GM04503 (cell line): ENCODE measurements at regions not wholly inside any gene's neighbourhood (a gene's known extent, or its start where the extent isn't known, plus 50 kb on each side); places are given as distances from the start of the nearest gene placed in this dataset.

Experiments used
- DNase-seq: peaks from one replicate; pipeline ENCODE4 v3.0.0-alpha.2; 2012; ENCODE audit warnings: low read depth

DNA sequence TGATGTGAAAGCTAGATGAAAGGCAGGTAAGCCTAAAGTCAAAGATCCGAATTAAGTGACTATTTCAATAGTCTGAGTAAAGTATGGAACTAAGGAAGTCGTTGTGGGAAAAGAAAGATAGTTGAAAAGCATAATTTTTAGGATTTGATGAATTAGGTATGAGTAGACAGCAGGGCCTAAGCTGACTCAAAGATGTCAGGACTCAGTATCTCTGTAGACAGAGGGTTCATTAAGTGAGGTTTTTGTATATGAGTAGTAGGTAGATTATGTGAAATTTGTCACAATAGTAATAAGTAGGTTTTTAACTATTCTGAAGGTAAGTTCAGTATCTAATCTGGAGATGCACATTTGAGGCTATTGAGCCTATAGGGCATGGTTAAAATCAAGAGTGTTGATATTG is 196.4 kb downstream of the RASSF9 start:
- no peak for DNase-seq

DNA sequence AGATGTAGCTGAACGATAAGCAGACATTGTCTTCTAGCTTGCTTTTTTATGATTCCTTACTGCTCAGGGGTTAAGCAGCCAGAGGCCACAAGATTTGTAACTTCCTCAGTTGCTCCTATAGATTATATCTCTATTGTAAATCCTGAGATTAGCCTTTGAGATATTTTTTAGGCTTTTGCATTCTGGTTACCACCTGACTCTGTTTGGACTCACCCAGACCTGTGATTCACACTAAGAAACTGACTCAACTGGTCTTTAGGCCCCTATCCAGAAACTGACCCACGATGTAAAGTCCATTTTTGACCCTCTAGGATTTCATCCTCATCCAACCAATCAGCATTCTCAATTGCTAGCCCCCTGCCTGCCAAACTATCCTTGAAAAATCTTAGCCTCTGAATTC is 194.4 kb downstream of the RASSF9 start:
- no peak for DNase-seq

DNA sequence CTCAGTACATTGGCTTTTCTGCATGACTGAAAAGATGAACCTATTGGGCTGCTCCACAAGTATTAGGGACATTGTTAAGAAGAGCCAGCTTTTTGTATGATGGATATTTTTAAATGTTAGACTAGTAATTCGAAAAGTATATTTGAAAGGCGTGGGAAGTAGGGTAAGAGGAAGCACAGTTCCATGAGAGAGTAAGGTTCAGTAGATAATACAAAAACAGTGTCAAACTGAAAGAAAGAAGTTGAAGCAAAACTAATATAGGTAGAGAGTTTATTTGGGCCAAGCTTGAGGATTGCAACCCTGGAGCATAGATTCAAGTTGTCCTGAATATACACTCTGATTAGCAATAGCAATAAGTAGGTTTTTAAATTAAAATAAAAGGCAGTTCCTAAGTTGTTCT is 193.9 kb downstream of the RASSF9 start:
- DNase-seq = no peak

- peak; percentile 39 for DNase-seq
Observed at GRCh38 chr12:85642808-85643207, 193.4 kb downstream of the RASSF9 start.

DNA sequence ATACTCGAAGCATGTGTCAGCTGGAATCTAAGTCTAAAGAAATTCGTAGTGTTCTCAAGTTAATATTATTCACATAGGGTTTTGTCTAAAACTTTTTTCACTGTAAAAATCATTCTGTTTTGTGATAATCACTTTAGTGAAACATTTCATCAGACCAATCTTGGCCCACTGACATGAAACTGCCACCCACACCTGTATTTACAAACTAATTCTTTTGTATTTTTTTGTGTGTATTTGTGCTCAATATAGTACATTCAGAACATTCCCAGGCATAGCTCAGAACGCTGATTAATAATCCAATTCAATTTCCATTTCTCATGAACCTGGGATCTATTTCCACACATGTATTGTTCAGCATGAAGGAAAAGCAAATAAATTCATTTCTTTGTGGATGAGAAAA is 191.7 kb downstream of the RASSF9 start:
- DNase-seq = no peak

DNA sequence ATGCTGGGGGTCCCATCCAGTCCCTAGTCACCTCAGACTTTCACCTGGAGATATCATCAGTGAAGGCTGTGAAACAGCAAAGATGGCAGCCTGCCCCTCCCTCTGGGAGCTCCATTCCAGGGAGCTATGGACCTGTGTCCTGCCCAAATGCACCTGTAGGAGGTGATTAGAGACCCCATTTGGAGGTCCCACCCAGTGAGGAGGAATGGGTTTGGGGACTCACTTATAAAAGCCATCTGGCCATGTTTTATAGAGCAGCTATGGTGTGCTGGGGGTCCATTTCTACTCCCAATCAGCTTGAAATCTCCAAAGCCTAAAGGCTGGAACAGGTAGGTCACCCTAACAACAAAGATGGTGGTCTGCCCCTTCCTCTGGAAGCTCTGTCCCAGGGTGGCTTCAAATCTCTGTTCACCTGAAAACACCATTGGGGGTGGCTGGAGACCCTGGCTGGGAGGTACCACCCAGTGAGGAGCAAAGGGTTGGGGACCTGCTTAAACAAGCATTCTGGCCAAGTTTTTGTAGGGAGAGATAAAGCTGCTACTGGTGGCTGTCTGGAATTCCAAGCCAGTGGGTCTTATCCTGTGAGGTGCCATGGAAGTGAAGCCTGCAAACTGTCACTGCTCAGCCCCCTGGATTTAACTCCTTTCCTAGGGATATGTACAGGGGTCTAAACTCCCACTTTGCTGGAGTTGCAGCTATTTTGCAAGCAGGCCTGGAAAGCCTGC is 182.3 kb downstream of the RASSF9 start:
- DNase-seq = no peak

GRCh38 chr12:85654456-85654840 is 181.8 kb downstream of the RASSF9 start:
- no peak for DNase-seq

DNA sequence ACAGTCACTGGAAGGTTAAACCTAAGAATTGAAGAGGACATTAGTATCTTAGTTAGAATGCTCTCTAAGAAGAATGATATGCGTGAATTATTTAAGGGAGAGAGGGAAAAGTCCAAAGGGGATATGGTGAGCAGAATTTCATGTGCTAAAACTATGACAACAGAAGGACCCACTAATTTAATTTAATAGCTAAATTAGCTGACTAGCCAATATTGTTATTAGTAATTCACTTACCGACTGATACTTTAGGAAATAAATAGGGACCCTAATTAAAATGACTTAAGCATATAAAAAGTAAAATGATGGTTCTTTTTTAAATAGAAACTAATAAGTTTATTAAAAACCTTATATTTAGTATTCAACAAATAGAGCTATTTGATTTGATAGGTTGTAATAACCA is 179.6 kb downstream of the RASSF9 start:
- DNase-seq = no peak

- DNase-seq = no peak
Observed at GRCh38 chr12:85657251-85657650, 179.0 kb downstream of the RASSF9 start.

DNA sequence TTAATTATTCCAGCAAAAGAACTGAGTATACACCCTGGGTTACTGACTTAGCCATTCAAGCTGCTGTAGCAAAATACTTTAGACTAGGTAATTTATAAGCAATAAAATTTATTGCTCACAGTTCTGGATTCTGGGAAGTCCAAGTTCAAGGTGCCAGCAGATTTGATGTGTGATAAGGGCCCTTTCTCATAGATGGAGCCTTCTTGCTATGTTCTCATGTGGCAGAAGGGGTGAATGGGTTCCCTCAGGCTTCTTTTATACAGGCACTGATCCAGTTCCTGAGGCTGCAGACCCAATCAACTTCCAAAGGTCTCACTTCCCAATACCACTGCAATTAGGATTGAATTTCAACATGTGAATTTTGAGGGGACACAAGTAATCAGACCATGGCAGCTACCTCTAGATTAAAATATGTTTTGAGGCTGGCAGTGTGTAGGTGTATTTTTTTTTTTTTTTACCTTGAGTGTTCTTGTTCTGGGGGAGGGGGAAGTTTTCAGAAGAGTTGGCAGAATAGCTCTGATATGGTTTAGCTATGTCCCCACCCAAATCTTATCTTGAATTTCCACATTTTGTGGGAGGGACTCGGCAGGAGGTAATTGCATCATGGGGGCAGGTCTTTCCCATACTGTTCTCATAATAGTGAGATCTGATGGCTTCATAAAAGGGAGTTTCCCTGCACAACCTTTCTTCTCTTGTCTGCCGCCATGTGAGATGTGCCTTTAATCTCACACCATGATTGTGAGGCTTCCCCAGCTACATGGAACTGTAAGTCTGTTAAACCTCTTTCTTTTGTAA is 178.2 kb downstream of the RASSF9 start:
- DNase-seq = no peak

DNA sequence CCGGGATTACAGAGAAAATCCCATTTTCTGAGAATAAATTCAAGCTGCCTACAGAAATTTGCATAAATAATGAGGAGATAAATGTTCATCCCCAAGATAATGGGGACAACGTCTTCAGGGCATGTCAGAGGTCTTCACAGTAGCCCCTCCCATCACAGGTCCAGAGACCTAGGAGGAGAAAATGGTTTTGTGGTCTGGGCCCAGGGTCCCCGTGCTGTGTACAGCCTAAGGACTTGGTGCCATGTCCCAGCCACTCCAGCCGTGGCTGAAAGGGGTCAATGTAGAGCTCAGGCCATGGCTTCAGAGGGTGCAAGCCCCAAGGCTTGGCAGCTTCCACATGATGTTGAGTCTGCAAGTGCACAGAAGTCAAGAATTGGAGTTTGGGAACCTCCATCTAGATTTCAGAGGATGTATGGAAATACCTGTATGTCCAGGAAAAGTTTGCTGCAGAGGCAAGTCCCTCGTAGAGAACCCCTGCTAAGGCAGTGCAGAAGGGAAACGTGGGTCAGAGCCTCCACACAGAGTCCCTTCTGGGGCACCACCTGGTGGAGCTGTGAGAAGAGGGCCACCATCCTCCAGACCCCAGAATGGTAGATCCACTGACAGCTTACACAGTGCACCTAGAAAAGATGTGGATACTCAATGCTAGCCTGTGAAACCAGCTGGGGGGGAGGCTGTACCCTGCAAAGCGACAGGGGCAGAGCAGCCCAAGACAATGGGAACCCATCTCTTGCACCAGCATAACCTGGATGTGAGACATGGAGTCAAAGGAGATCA is 176.3 kb downstream of the RASSF9 start:
- no peak for DNase-seq

GRCh38 chr12:85661461-85662206 is 174.6 kb downstream of the RASSF9 start:
- no peak for DNase-seq

GRCh38 chr12:85662207-85662602 is 174.0 kb downstream of the RASSF9 start:
- DNase-seq = no peak

DNA sequence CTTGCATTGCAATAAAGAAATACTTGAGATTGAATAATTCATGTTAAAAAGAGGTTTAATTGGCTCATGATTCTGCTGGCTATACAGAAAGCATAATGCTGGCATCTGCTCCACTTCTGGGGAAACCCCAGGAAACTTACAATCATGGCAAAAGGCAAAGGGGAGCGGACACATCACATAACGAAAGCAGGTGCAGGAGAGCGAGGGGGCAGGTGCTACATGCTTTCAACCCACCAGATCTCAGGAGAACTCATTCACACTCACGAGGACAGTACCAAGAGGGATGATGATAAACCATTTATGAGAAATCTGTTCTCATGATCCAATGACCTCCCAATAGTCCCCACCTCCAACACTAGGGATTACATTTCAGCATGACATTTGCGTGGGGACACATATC is 172.6 kb downstream of the RASSF9 start:
- no peak for DNase-seq

GRCh38 chr12:85664429-85664828 is 171.8 kb downstream of the RASSF9 start:
- DNase-seq = no peak

DNA sequence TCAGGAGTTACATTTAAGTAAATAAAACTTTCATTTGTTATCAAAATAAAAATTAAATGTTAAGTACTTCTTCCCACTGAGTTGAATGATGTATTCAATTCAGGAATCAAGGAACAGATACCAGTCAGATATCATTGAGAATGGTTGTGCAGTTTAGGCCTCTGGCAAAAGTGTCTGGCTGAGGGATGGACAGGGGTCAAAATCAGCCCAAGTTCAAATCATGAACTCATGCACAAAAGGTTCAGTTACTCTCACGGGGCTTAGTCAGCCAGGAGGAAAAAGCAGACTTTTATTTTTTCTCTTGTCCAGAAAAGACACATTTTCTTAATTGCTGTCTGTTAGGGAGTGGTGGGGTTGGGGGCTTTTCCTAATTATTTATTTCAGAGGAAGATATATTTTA is 166.3 kb downstream of the RASSF9 start:
- no peak for DNase-seq

GRCh38 chr12:85672436-85672835 is 163.8 kb downstream of the RASSF9 start:
- no peak for DNase-seq

DNA sequence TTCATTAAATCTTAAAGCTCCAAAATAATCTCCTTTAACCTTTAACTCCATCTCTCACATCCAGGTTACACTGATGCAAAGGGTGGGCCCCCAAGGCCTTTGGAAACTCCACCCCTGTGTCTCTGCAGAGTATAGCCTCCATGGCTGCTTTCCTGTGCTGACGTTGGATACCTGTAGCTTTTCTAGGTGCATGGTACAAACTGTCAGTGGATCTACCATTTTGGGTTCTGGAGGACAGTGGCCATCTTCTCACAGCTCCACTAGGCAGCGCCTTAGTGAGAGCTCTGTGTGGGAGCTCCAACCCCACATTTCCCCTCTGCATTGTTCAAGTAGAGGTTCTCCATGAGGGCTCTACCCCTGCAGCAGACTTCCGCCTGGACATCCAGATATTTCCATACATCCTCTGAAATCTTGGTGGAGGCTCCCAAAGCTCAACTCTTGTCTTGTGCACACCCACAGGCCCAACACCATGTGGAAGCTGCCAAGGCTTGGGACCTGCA is 162.2 kb downstream of the RASSF9 start:
- DNase-seq = no peak

DNA sequence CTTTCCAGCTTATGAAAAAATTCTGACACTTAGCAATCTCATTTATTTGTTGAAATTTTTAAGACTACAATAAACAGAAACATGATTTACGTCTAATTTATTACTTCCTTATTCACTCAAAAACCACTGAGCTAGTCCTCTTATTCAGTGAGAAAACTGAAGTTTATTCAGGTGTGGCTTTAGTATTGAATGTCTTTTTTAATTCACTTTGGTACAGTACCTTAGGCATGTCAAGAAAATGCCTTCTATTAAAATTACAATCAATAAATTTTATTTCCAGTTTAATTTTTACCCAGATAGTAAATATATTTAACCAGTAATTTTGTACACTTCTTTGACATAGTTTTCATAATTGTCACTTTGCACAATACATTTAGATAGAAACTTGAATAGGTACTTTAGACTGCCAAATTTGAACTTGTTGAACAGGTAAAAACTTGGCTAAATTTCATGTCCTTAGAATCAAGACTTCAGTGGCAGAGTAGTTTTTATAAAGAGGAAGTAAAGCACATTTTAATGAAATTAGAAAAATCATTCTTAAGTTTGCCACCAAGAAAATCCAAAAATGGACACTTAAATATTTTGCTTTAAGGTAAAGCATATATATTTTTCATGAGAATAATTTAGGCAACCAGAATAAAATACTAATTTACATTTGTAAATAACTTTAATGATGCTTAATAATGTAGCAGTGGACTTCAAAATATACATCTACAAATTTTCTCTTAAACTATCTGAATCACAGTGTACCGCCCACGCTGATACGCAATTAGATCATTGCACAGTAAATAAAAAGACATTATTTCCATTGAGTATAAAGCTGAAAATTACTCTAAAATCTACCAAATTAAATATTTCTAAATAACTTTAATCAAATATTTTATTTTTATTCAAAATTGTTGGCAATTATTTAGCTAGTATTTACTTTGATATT is 159.1 kb downstream of the RASSF9 start:
- DNase-seq = no peak

DNA sequence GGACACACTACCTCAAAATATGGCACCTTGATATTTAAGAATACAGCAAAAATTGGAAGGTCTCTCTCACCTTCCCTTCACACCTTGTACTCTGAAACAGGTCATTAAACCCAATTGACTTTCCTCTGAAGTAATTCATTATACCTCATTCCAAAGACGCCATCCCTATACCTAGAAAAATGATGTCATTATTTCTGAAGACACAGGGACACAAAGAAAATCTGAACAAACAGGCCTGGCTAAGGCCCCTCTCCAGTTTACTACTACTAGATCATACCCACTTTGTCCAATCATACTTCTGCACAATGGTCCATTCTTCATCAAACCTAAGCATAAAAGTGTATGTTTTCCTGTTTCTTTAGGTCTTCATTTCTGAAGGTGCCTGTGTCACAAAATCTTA is 156.9 kb downstream of the RASSF9 start:
- no peak for DNase-seq

- DNase-seq = no peak
Observed at GRCh38 chr12:85680881-85681280, 155.3 kb downstream of the RASSF9 start.
